H1 (cell line): ENCODE measurements at regions not wholly inside any gene's neighbourhood (a gene's known extent, or its start where the extent isn't known, plus 50 kb on each side); places are given as distances from the start of the nearest gene placed in this dataset.

Source experiments
- CTCF ChIA-PET: fragments of 300-600 bp; sonication (Branson Sonifier 250); formaldehyde crosslinking; loops from one replicate; lab custom pipeline; 2021; ENCODE audit not compliant: partially characterized antibody; lab: Charles Lee
- POLR2A ChIA-PET: fragments of 300-600 bp; sonication (Branson Sonifier 250); formaldehyde crosslinking; loops from one replicate; lab custom pipeline; 2021; ENCODE audit warnings: inconsistent platforms; ENCODE audit not compliant: partially characterized antibody; lab: Charles Lee
- DNase-seq, 2 experiments: peaks; one replicate each; pipeline versions ENCODE4 v3.0.0 to v3.0.0-alpha.2; 2010 to 2022; ENCODE audit warnings: low spot score in 2 of 2, low read depth in 1 of 2, mixed read lengths in 1 of 2
- FAIRE-seq: peaks from 2 replicates; lab custom pipeline; 2011; peaks lifted over from hg19 to GRCh38; lab: Jason Lieb, UNC
- H2AFZ ChIP-seq: 2 replicates; pipeline ENCODE4 v1.8.1; 2012; ENCODE audit warnings: low read length, inconsistent platforms
- H2AK5ac ChIP-seq: 2 replicates; pipeline ENCODE4 v1.6.1; 2013; ENCODE audit warnings: low read depth, low read length
- H2BK120ac ChIP-seq: replicated peaks from 2 replicates; pipeline ENCODE3; 2013; ENCODE audit warnings: low read depth, low read length, inconsistent platforms
- H2BK12ac ChIP-seq: 2 replicates; pipeline ENCODE4 v1.6.1; 2013; ENCODE audit warnings: low read depth, low read length
- H2BK15ac ChIP-seq: 2 replicates; pipeline ENCODE4 v1.6.1; 2013; ENCODE audit warnings: low read length
- H2BK20ac ChIP-seq: 2 replicates; pipeline ENCODE4 v1.6.1; 2013; ENCODE audit warnings: low read length
- H2BK5ac ChIP-seq: 2 replicates; pipeline ENCODE4 v1.6.1; 2013; ENCODE audit warnings: low read depth, low read length
- H3K14ac ChIP-seq: 2 replicates; pipeline ENCODE4 v1.6.1; 2013; ENCODE audit warnings: inconsistent platforms; ENCODE audit not compliant: insufficient read length
- H3K18ac ChIP-seq: 2 replicates; pipeline ENCODE4 v1.6.1; 2013; ENCODE audit warnings: low read length; ENCODE audit errors: extremely low read depth
- H3K23ac ChIP-seq: 2 replicates; pipeline ENCODE4 v1.6.1; 2013; ENCODE audit warnings: inconsistent platforms; ENCODE audit not compliant: insufficient read length
- H3K23me2 ChIP-seq: 2 replicates; pipeline ENCODE4 v1.6.1; 2013; ENCODE audit warnings: low read depth, low read length
- H3K27ac ChIP-seq: 2 replicates; pipeline ENCODE4 v1.6.1; 2011; ENCODE audit warnings: low read depth, low read length, inconsistent platforms
- H3K27me3 ChIP-seq, 4 experiments: replicated peaks in 1 of 4; 1 replicate in 1 of 4; 2 replicates in 3 of 4; pipeline versions ENCODE4 v1.6.1 to v1.8.1; 2011 to 2013; ENCODE audit warnings: low read length in 3 of 4, mild to moderate bottlenecking in 3 of 4, inconsistent platforms in 2 of 4, mixed read lengths in 2 of 4, moderate library complexity in 1 of 4; ENCODE audit not compliant: control insufficient read depth in 3 of 4, insufficient read depth in 3 of 4; ENCODE audit errors: extremely low read depth in 1 of 4
- H3K36me3 ChIP-seq, 4 experiments: 2 replicates each; pipeline versions ENCODE4 v1.6.1 to v1.8.1; 2011 to 2013; ENCODE audit warnings: mild to moderate bottlenecking in 4 of 4, low read length in 3 of 4, moderate library complexity in 2 of 4, control low read depth in 1 of 4, inconsistent platforms in 1 of 4; ENCODE audit not compliant: insufficient read depth in 4 of 4, control insufficient read depth in 2 of 4
- H3K4ac ChIP-seq: replicated peaks from 2 replicates; pipeline ENCODE3; 2013; ENCODE audit warnings: low read length, low read depth, mixed read lengths, inconsistent platforms; ENCODE audit not compliant: insufficient read length
- H3K4me1 ChIP-seq, 4 experiments: replicated peaks in 1 of 4; 1 replicate in 1 of 4; 2 replicates in 3 of 4; pipeline versions ENCODE4 v1.6.1 to v1.8.1; 2011 to 2013; ENCODE audit warnings: low read length in 3 of 4, inconsistent platforms in 2 of 4, mixed read lengths in 1 of 4; ENCODE audit not compliant: insufficient read depth in 4 of 4, control insufficient read depth in 3 of 4
- H3K4me2 ChIP-seq, 2 experiments: 2 replicates each; pipeline versions ENCODE4 v1.6.1 to v1.8.1; 2011 to 2013; ENCODE audit warnings: low read depth in 2 of 2, low read length in 2 of 2, control low read depth in 1 of 2, inconsistent platforms in 1 of 2, mild to moderate bottlenecking in 1 of 2; ENCODE audit not compliant: insufficient read depth in 1 of 2
- H3K4me3 ChIP-seq, 4 experiments: fragments of 200-600, 300-600 bp in 1 of 4; sonication (generic), shearing (Covaris generic), sonication (Bioruptor Twin) in 1 of 4; 2 replicates each; pipeline versions ENCODE4 v1.5.1 to v1.8.1; 2011 to 2016; ENCODE audit warnings: low read length in 4 of 4, low read depth in 3 of 4, control low read depth in 2 of 4, inconsistent platforms in 2 of 4, mild to moderate bottlenecking in 2 of 4, mixed read lengths in 1 of 4, moderate library complexity in 1 of 4; ENCODE audit not compliant: insufficient read depth in 2 of 4; ENCODE audit errors: extremely low read depth in 1 of 4
- H3K56ac ChIP-seq: replicated peaks from 2 replicates; pipeline ENCODE3; 2013; ENCODE audit warnings: low read depth, mild to moderate bottlenecking, mixed read lengths, low read length, inconsistent platforms; ENCODE audit not compliant: insufficient read length
- H3K79me1 ChIP-seq: 2 replicates; pipeline ENCODE4 v1.6.1; 2013; ENCODE audit warnings: low read depth, low read length, control low read depth
- H3K79me2 ChIP-seq, 2 experiments: 2 replicates each; pipeline versions ENCODE4 v1.6.1 to v1.8.1; 2012 to 2013; ENCODE audit warnings: low read length in 2 of 2, mild to moderate bottlenecking in 2 of 2, inconsistent platforms in 1 of 2; ENCODE audit not compliant: insufficient read depth in 2 of 2, control insufficient read depth in 1 of 2
- H3K9ac ChIP-seq, 4 experiments: replicated peaks in 1 of 4; 1 replicate in 1 of 4; 2 replicates in 3 of 4; pipeline versions ENCODE4 v1.6.1 to v1.8.1; 2011 to 2013; ENCODE audit warnings: low read depth in 3 of 4, low read length in 3 of 4, control low read depth in 2 of 4, mild to moderate bottlenecking in 2 of 4, moderate library complexity in 2 of 4, inconsistent platforms in 1 of 4; ENCODE audit errors: extremely low read depth in 1 of 4
- H3K9me3 ChIP-seq, 2 experiments: 2 replicates each; pipeline versions ENCODE4 v1.6.1 to v1.8.1; 2012 to 2013; ENCODE audit warnings: mild to moderate bottlenecking in 2 of 2, moderate library complexity in 2 of 2, control low read depth in 1 of 2, inconsistent platforms in 1 of 2, low read depth in 1 of 2, low read length in 1 of 2, mixed read lengths in 1 of 2; ENCODE audit not compliant: insufficient read depth in 2 of 2
- H4K20me1 ChIP-seq, 2 experiments: replicated peaks in 1 of 2; 2 replicates each; pipeline versions ENCODE3 to v1.8.1; 2011 to 2013; ENCODE audit warnings: inconsistent platforms in 2 of 2, low read length in 2 of 2, mild to moderate bottlenecking in 1 of 2; ENCODE audit not compliant: insufficient read depth in 2 of 2, control insufficient read depth in 1 of 2
- H4K5ac ChIP-seq: 2 replicates; pipeline ENCODE4 v1.6.1; 2013; ENCODE audit warnings: low read length, low read depth, mixed read lengths, inconsistent platforms; ENCODE audit not compliant: insufficient read length
- H4K8ac ChIP-seq: 2 replicates; pipeline ENCODE4 v1.8.0; 2013; ENCODE audit warnings: mild to moderate bottlenecking, moderate library complexity, low read length, inconsistent platforms; ENCODE audit not compliant: insufficient read depth; ENCODE audit errors: extremely low read depth
- H4K91ac ChIP-seq: replicated peaks from 2 replicates; pipeline ENCODE3; 2013; ENCODE audit warnings: low read length, mixed read lengths, inconsistent platforms; ENCODE audit not compliant: insufficient read length
- ATF3 ChIP-seq: IDR thresholded peaks from 2 replicates; pipeline ENCODE4 v1.6.1; 2011; ENCODE audit warnings: low read depth, mild to moderate bottlenecking, low read length; ENCODE audit not compliant: insufficient read depth
- EP300 ChIP-seq, 2 experiments: IDR thresholded peaks; 1 replicate in 1 of 2; 2 replicates in 1 of 2; pipeline ENCODE4 v1.6.1; 2011 to 2012; ENCODE audit warnings: low read depth in 2 of 2, low read length in 2 of 2, mild to moderate bottlenecking in 2 of 2, borderline replicate concordance in 1 of 2, inconsistent platforms in 1 of 2, moderate library complexity in 1 of 2
- HDAC2 ChIP-seq, 2 experiments: fragments of 300-600 bp in 1 of 2; sonication (generic) in 1 of 2; IDR thresholded peaks; 2 replicates each; pipeline ENCODE4 v1.6.1; 2011 to 2012; ENCODE audit warnings: low read depth in 2 of 2, low read length in 2 of 2, mild to moderate bottlenecking in 2 of 2, moderate library complexity in 2 of 2, borderline replicate concordance in 1 of 2, inconsistent platforms in 1 of 2
- JUND ChIP-seq: IDR thresholded peaks from 2 replicates; pipeline ENCODE4 v1.6.1; 2011; ENCODE audit warnings: mild to moderate bottlenecking, improper control_type of control experiment, low read length
- PHF8 ChIP-seq: fragments of 200-600 bp; sonication (generic); conservative IDR thresholded peaks from 2 replicates; pipeline ENCODE4 v1.7.1; 2012; ENCODE audit warnings: low read depth, mild to moderate bottlenecking, inconsistent platforms, low read length, moderate library complexity
- POLR2AphosphoS5 ChIP-seq: IDR thresholded peaks from 2 replicates; pipeline ENCODE4 v1.6.1; 2011; ENCODE audit warnings: low read depth, low read length
- RBBP5 ChIP-seq: IDR thresholded peaks from 2 replicates; pipeline ENCODE4 v1.7.1; 2012; ENCODE audit warnings: low read depth, mild to moderate bottlenecking, inconsistent platforms, low read length, moderate library complexity, borderline replicate concordance
- YY1 ChIP-seq: IDR thresholded peaks from 2 replicates; pipeline ENCODE4 v1.6.1; 2011; ENCODE audit warnings: low read depth, mild to moderate bottlenecking, low read length
- WGBS, 2 experiments: shearing (Covaris generic) in 1 of 2; methylation state at CpG; one replicate each; pipeline versions ENCODE4 v1.1.6 to v1.1.7; 2013 to 2015; ENCODE audit warnings: low lambda C conversion rate in 2 of 2, mixed read lengths in 2 of 2, inconsistent platforms in 1 of 2, low coverage in 1 of 2, missing lambda C conversion rate in 1 of 2; ENCODE audit not compliant: insufficient replicate concordance in 2 of 2, insufficient coverage in 1 of 2, insufficient read length in 1 of 2; ENCODE audit errors: extremely low coverage in 1 of 2, missing lambda C conversion rate in 1 of 2; 5-methylcytosine and 5-hydroxymethylcytosine counted together
- TF ChIP-seq, protein P1 (sequence below): IDR thresholded peaks from 2 replicates; pipeline ENCODE4 v1.6.1; 2012; ENCODE audit warnings: inconsistent platforms

GRCh38 chr11:97832451-97832850, 1188.3 kb upstream of the CNTN5 start:
- no peak for FAIRE-seq
- CTCF ChIA-PET, result no interaction called here
- no peak overlapping the region for H2BK15ac ChIP-seq

More at GRCh38 chr11:97832451-97832850, 1188.3 kb upstream of the CNTN5 start:
- no peak overlapping the region for H2BK12ac ChIP-seq
- no peaks in the 10 kb centered on the region for H3K9me3 ChIP-seq
- H4K91ac ChIP-seq, result no peak overlapping the region
- H4K5ac ChIP-seq, result no peak overlapping the region
- no peak for DNase-seq
- no peak overlapping the region for H2BK20ac ChIP-seq
- H3K4me3 ChIP-seq, result no peak overlapping the region
- TF ChIP-seq PHF8 (no peak), ATF3 (no peak), HDAC2 (IDR thresholded peaks at IDR 0.05; ENCODE audit: borderline replicate concordance in 1 of 2, low read depth in 2 of 2, low read length in 2 of 2) (no peak), EP300 (IDR thresholded peaks at IDR 0.05; ENCODE audit: borderline replicate concordance in 1 of 2, low read depth in 2 of 2, low read length in 2 of 2) (no peak), YY1 (no peak), RBBP5 (no peak), JUND (no peak), POLR2AphosphoS5 (no peak)
- TF ChIP-seq, protein P1, sequence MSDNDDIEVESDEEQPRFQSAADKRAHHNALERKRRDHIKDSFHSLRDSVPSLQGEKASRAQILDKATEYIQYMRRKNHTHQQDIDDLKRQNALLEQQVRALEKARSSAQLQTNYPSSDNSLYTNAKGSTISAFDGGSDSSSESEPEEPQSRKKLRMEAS, result no peak
- H3K4me2 ChIP-seq, result no peak overlapping the region
- H2BK5ac ChIP-seq, result no peak overlapping the region
- no peaks in the 10 kb centered on the region for H3K27me3 ChIP-seq
- H3K14ac ChIP-seq, result no peak overlapping the region
- H4K20me1 ChIP-seq, result no peaks in the 10 kb centered on the region
- no peak overlapping the region for H3K56ac ChIP-seq
- H2AFZ ChIP-seq, result no peak overlapping the region
- H3K18ac ChIP-seq, result no peak overlapping the region
- no peaks in the 10 kb centered on the region for H3K4me1 ChIP-seq
- no peak overlapping the region for H3K23ac ChIP-seq
- no peak overlapping the region for H2AK5ac ChIP-seq
- H3K4ac ChIP-seq, result no peak overlapping the region
- H3K36me3 ChIP-seq, result no peaks in the 10 kb centered on the region
- no peaks in the 10 kb centered on the region for H3K23me2 ChIP-seq
- no peaks in the 10 kb centered on the region for H3K79me1 ChIP-seq
- H3K79me2 ChIP-seq, result no peaks in the 10 kb centered on the region
- no peak overlapping the region for H4K8ac ChIP-seq
- H2BK120ac ChIP-seq, result no peak overlapping the region
- H3K27ac ChIP-seq, result no peak overlapping the region
- WGBS, 2 experiments, result 84% methylated on average over 4 of the region's 4 CpGs; no CpG with 5 or more reads in 1 of the 2 experiments
- POLR2A ChIA-PET, result no interaction called here
- H3K9ac ChIP-seq, result no peak overlapping the region
